Suprapubic skin (tissue), 4 donors: ENCODE measurements at regions not wholly inside any gene's neighbourhood (a gene's known extent, or its start where the extent isn't known, plus 50 kb on each side); places are given as distances from the start of the nearest gene placed in this dataset.
"Not testable (repeated sequence)": the region's sequence is repeated elsewhere in the genome, so short reads cannot be mapped to it uniquely, and the experiment has no call there.

Source experiments
- DNase-seq, 2 donors: peaks; one replicate each; pipeline ENCODE4 v3.0.0-alpha.2; 2019; ENCODE audit warnings: low spot score in 2 of 2
- H3K27ac ChIP-seq: fragments of 200-600 bp; sonication (generic); one replicate; pipeline ENCODE4 v1.5.1; 2019
- H3K27me3 ChIP-seq: fragments of 200-600 bp; sonication (generic); one replicate; pipeline ENCODE4 v1.5.1; 2019
- H3K36me3 ChIP-seq: fragments of 200-600 bp; sonication (generic); one replicate; pipeline ENCODE4 v1.5.1; 2019
- H3K4me1 ChIP-seq: fragments of 200-600 bp; sonication (generic); one replicate; pipeline ENCODE4 v1.5.1; 2019
- H3K4me3 ChIP-seq: fragments of 200-600 bp; sonication (generic); one replicate; pipeline ENCODE4 v1.5.1; 2019; ENCODE audit warnings: mild to moderate bottlenecking
- H3K9me3 ChIP-seq: fragments of 200-600 bp; sonication (generic); one replicate; pipeline ENCODE4 v1.5.1; 2019
- CTCF ChIP-seq, 2 donors: fragments of 200-600 bp in 1 of 2; fragments of 450-650 bp in 1 of 2; sonication (generic) in 1 of 2; IDR thresholded peaks; one replicate each; pipeline ENCODE4 v1.5.1; 2016 to 2019; ENCODE audit warnings: antibody characterized with exemption in 2 of 2, mild to moderate bottlenecking in 1 of 2, moderate library complexity in 1 of 2
- EP300 ChIP-seq: sonication (generic); formaldehyde crosslinking; IDR thresholded peaks from one replicate; pipeline ENCODE4 v1.6.1; 2017; ENCODE audit warnings: antibody characterized with exemption
- POLR2A ChIP-seq, 2 donors: fragments of 450-650 bp; IDR thresholded peaks; one replicate each; pipeline ENCODE4 v1.6.1; 2017; ENCODE audit warnings: antibody characterized with exemption in 2 of 2, mild to moderate bottlenecking in 2 of 2, moderate library complexity in 2 of 2
- POLR2AphosphoS5 ChIP-seq, 3 donors: sonication (generic); formaldehyde crosslinking; IDR thresholded peaks; one replicate each; pipeline ENCODE4 v1.6.1; 2017; ENCODE audit warnings: antibody characterized with exemption in 3 of 3
- WGBS: methylation state at CpG from one replicate; pipeline ENCODE4 v1.1.5; 2018; 5-methylcytosine and 5-hydroxymethylcytosine counted together

GRCh38 chr16:88208112-88208511 is 174.6 kb upstream of the ZNF469 start:
- DNase-seq: peak in 1 of 2 donors; percentile 18
- 79% methylated on average over 10 of the region's 10 CpGs for WGBS
- H3K4me3 ChIP-seq: no peak overlapping the region
- no peaks in the 10 kb centered on the region for H3K36me3 ChIP-seq
- no peaks in the 10 kb centered on the region for H3K9me3 ChIP-seq
- no peaks in the 10 kb centered on the region for H3K27me3 ChIP-seq
- H3K27ac ChIP-seq: no peak overlapping the region
- no peaks in the 10 kb centered on the region for H3K4me1 ChIP-seq
- TF ChIP-seq POLR2AphosphoS5 (IDR thresholded peaks at IDR 0.05): no peak
- no peak for TF ChIP-seq EP300
- TF ChIP-seq CTCF (IDR thresholded peaks at IDR 0.05): no peak
- TF ChIP-seq POLR2A (IDR thresholded peaks at IDR 0.05): no peak

GRCh38 chr16:88208776-88209175 is 174.0 kb upstream of the ZNF469 start:
- H3K36me3 ChIP-seq, DNase-seq, H3K9me3 ChIP-seq, H3K27me3 ChIP-seq, H3K4me3 ChIP-seq, H3K27ac ChIP-seq, H3K4me1 ChIP-seq: not testable (repeated sequence)
- 25% methylated on average over 5 of the region's 5 CpGs for WGBS

GRCh38 chr16:88209579-88209978 is 173.2 kb upstream of the ZNF469 start:
- not testable (repeated sequence) for H3K4me1 ChIP-seq, H3K36me3 ChIP-seq, H3K4me3 ChIP-seq, H3K9me3 ChIP-seq, H3K27me3 ChIP-seq, H3K27ac ChIP-seq, DNase-seq
- 87% methylated on average over 1 of the region's 1 CpG for WGBS

- not testable (repeated sequence) for H3K27ac ChIP-seq, H3K9me3 ChIP-seq
- WGBS: 81% methylated on average over 3 of the region's 5 CpGs
Observed at GRCh38 chr16:88213937-88214336, 168.8 kb upstream of the ZNF469 start.

GRCh38 chr16:88221001-88221761 is 161.6 kb upstream of the ZNF469 start:
- not testable (repeated sequence) for H3K27ac ChIP-seq, H3K36me3 ChIP-seq, H3K27me3 ChIP-seq, H3K9me3 ChIP-seq, H3K4me3 ChIP-seq, H3K4me1 ChIP-seq
- DNase-seq: peak in 1 of 2 donors; percentile 48
- WGBS: 67% methylated on average over 13 of the region's 29 CpGs

More at GRCh38 chr16:88213937-88214336, 168.8 kb upstream of the ZNF469 start:
- peak in 1 of 2 donors; percentile 21 for DNase-seq
- not testable (repeated sequence) for H3K4me3 ChIP-seq, H3K36me3 ChIP-seq, H3K4me1 ChIP-seq, H3K27me3 ChIP-seq

GRCh38 chr16:88223696-88224095 is 159.1 kb upstream of the ZNF469 start:
- H3K9me3 ChIP-seq, H3K36me3 ChIP-seq, H3K27ac ChIP-seq, H3K4me3 ChIP-seq, H3K27me3 ChIP-seq, H3K4me1 ChIP-seq: not testable (repeated sequence)
- WGBS: 64% methylated on average over 15 of the region's 18 CpGs
- DNase-seq: peak in 1 of 2 donors; percentile 53

- WGBS: 79% methylated on average over 31 of the region's 34 CpGs
- H3K27me3 ChIP-seq: not testable (repeated sequence)
Observed at GRCh38 chr16:88224131-88224898, 158.4 kb upstream of the ZNF469 start.

GRCh38 chr16:88225640-88226230 is 157.0 kb upstream of the ZNF469 start:
- peak in 1 of 2 donors; percentile 52 for DNase-seq
- H3K36me3 ChIP-seq, H3K4me3 ChIP-seq, H3K4me1 ChIP-seq, H3K27ac ChIP-seq, H3K27me3 ChIP-seq, H3K9me3 ChIP-seq: not testable (repeated sequence)
- 70% methylated on average over 2 of the region's 10 CpGs for WGBS

More at GRCh38 chr16:88224131-88224898, 158.4 kb upstream of the ZNF469 start:
- not testable (repeated sequence) for H3K4me1 ChIP-seq, H3K27ac ChIP-seq, H3K9me3 ChIP-seq, H3K36me3 ChIP-seq, H3K4me3 ChIP-seq
- peak in 1 of 2 donors; percentile 44 for DNase-seq

GRCh38 chr16:88226302-88226701 is 156.5 kb upstream of the ZNF469 start:
- H3K9me3 ChIP-seq, H3K4me3 ChIP-seq, H3K27ac ChIP-seq, H3K36me3 ChIP-seq, H3K27me3 ChIP-seq, H3K4me1 ChIP-seq: not testable (repeated sequence)
- 84% methylated on average over 14 of the region's 14 CpGs for WGBS
- peak in 1 of 2 donors; percentile 28 for DNase-seq

GRCh38 chr16:88227026-88227721 is 155.6 kb upstream of the ZNF469 start:
- not testable (repeated sequence) for H3K4me3 ChIP-seq, H3K27ac ChIP-seq, H3K4me1 ChIP-seq, H3K27me3 ChIP-seq, H3K9me3 ChIP-seq, H3K36me3 ChIP-seq
- 78% methylated on average over 21 of the region's 35 CpGs for WGBS
- peak in 1 of 2 donors; percentile 63 for DNase-seq

- 83% methylated on average over 22 of the region's 36 CpGs for WGBS
- H3K9me3 ChIP-seq, H3K27ac ChIP-seq, H3K4me1 ChIP-seq, H3K4me3 ChIP-seq, H3K36me3 ChIP-seq, H3K27me3 ChIP-seq: not testable (repeated sequence)
- peak in 1 of 2 donors; percentile 66 for DNase-seq
Observed at GRCh38 chr16:88227722-88228482, 154.9 kb upstream of the ZNF469 start.
